ENCODE measurements at regions not wholly inside any gene's neighbourhood (a gene's known extent, or its start where the extent isn't known, plus 50 kb on each side); places are given as distances from the start of the nearest gene placed in this dataset.
"Not testable (repeated sequence)": the region's sequence is repeated elsewhere in the genome, so short reads cannot be mapped to it uniquely, and the experiment has no call there.

GRCh38 chr7:14999331-14999730, 96.8 kb upstream of the DGKB start:
- H3K27ac ChIP-seq (ENCODE audit: insufficient read depth, low read length, poor library complexity, severe bottlenecking), result no peak overlapping the region
- H3K9me3 ChIP-seq (ENCODE audit: control insufficient read depth in 2 of 2, low read length in 2 of 2), result no peaks in the 10 kb centered on the region
- no peaks in the 10 kb centered on the region for H3K4me1 Mint-ChIP-seq
- H3K36me3 ChIP-seq (ENCODE audit: control insufficient read depth, insufficient read depth, low read length), result no peaks in the 10 kb centered on the region
- H3K27me3 ChIP-seq (ENCODE audit: control insufficient read depth, insufficient read depth, low read length), result no peaks in the 10 kb centered on the region
- DNase-seq (no peak), ATAC-seq (ENCODE audit: low read depth in 2 of 2) (no peak)
- no peak overlapping the region for H3K27ac Mint-ChIP-seq
- H3K27me3 Mint-ChIP-seq, result no peaks in the 10 kb centered on the region
- H3K36me3 Mint-ChIP-seq, result no peaks in the 10 kb centered on the region
- no peak overlapping the region for H3K4me3 Mint-ChIP-seq
- no peaks in the 10 kb centered on the region for H3K4me1 ChIP-seq (ENCODE audit: control insufficient read depth, insufficient read depth, low read length, poor library complexity, severe bottlenecking)
- peaks cover 1 to 12% (median 5%) of the 10 kb centered on the region in 7 donors for H3K9me3 Mint-ChIP-seq
- no peak overlapping the region for H3K4me3 ChIP-seq (ENCODE audit: low read depth, low read length)

GRCh38 chr7:14995774-14996173, 93.2 kb upstream of the DGKB start:
- Mint-ChIP-seq H3K9me3 (peaks cover 2 to 15% (median 4%) of the 10 kb centered on the region in 7 donors), H3K27ac (no peak overlapping the region), H3K4me1 (no peaks in the 10 kb centered on the region), H3K27me3 (no peaks in the 10 kb centered on the region), H3K36me3 (no peaks in the 10 kb centered on the region), H3K4me3 (no peak overlapping the region)
- H3K36me3 ChIP-seq (ENCODE audit: control insufficient read depth, insufficient read depth, low read length), result no peaks in the 10 kb centered on the region
- no peaks in the 10 kb centered on the region for H3K27me3 ChIP-seq (ENCODE audit: control insufficient read depth, insufficient read depth, low read length)
- no peaks in the 10 kb centered on the region for H3K4me1 ChIP-seq (ENCODE audit: control insufficient read depth, insufficient read depth, low read length, poor library complexity, severe bottlenecking)
- ATAC-seq (ENCODE audit: low read depth in 2 of 2) (no peak), DNase-seq (no peak)
- H3K4me3 ChIP-seq (ENCODE audit: low read depth, low read length), result no peak overlapping the region
- no peaks in the 10 kb centered on the region for H3K9me3 ChIP-seq (ENCODE audit: control insufficient read depth in 2 of 2, low read length in 2 of 2)
- no peak overlapping the region for H3K27ac ChIP-seq (ENCODE audit: insufficient read depth, low read length, poor library complexity, severe bottlenecking)

DNA sequence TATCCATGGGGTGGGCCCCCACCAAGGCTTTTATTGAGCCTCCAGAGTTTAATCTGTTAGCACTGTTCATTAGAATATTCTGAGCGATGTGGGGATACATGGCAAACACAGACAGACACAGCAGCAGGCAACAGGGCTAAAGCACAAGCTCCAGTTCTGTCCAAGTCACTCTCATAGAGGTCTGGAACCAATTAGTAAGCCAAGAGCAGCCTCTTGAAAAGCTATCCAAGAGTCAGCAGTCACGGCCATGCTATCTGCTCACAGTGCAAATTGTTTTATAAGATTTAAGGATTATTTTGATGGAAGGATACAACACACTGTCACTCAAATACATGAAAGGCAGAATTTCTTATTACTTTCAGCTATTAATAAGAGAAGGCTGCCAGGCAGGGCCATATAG, 86.4 kb upstream of the DGKB start:
- no peak overlapping the region for H3K27ac Mint-ChIP-seq
- no peaks in the 10 kb centered on the region for H3K4me1 Mint-ChIP-seq
- peaks cover 0 to 20% (median 6%) of the 10 kb centered on the region in 7 donors for H3K9me3 Mint-ChIP-seq
- DNase-seq, result no peak
- Histone ChIP-seq H3K4me3 (ENCODE audit: low read depth, low read length) (no peak overlapping the region), H3K9me3 (ENCODE audit: control insufficient read depth in 2 of 2, low read length in 2 of 2) (no peaks in the 10 kb centered on the region), H3K27me3 (ENCODE audit: control insufficient read depth, insufficient read depth, low read length) (no peaks in the 10 kb centered on the region), H3K36me3 (ENCODE audit: control insufficient read depth, insufficient read depth, low read length) (no peaks in the 10 kb centered on the region), H3K4me1 (ENCODE audit: control insufficient read depth, insufficient read depth, low read length, poor library complexity, severe bottlenecking) (no peaks in the 10 kb centered on the region), H3K27ac (ENCODE audit: insufficient read depth, low read length, poor library complexity, severe bottlenecking) (no peak overlapping the region)
- ATAC-seq (ENCODE audit: low read depth in 2 of 2), result no peak
- no peaks in the 10 kb centered on the region for H3K36me3 Mint-ChIP-seq
- no peaks in the 10 kb centered on the region for H3K27me3 Mint-ChIP-seq
- H3K4me3 Mint-ChIP-seq, result no peak overlapping the region

- Histone ChIP-seq H3K36me3 (ENCODE audit: control insufficient read depth, insufficient read depth, low read length) (no peaks in the 10 kb centered on the region), H3K9me3 (ENCODE audit: control insufficient read depth in 2 of 2, low read length in 2 of 2) (peaks cover 0 to 5% of the 10 kb centered on the region in 2 experiments), H3K4me1 (ENCODE audit: control insufficient read depth, insufficient read depth, low read length, poor library complexity, severe bottlenecking) (no peaks in the 10 kb centered on the region), H3K27ac (ENCODE audit: insufficient read depth, low read length, poor library complexity, severe bottlenecking) (no peak overlapping the region), H3K27me3 (ENCODE audit: control insufficient read depth, insufficient read depth, low read length) (no peaks in the 10 kb centered on the region), H3K4me3 (ENCODE audit: low read depth, low read length) (no peak overlapping the region)
- Mint-ChIP-seq H3K27me3 (no peaks in the 10 kb centered on the region), H3K9me3 (peaks cover 0 to 28% (median 8%) of the 10 kb centered on the region in 7 donors), H3K27ac (no peak overlapping the region), H3K4me3 (no peak overlapping the region), H3K4me1 (no peaks in the 10 kb centered on the region), H3K36me3 (no peaks in the 10 kb centered on the region)
- DNase-seq (no peak), ATAC-seq (ENCODE audit: low read depth in 2 of 2) (no peak)
These were observed 76.1 kb upstream of the DGKB start for GRCh38 chr7:14978687-14979086.

DNA sequence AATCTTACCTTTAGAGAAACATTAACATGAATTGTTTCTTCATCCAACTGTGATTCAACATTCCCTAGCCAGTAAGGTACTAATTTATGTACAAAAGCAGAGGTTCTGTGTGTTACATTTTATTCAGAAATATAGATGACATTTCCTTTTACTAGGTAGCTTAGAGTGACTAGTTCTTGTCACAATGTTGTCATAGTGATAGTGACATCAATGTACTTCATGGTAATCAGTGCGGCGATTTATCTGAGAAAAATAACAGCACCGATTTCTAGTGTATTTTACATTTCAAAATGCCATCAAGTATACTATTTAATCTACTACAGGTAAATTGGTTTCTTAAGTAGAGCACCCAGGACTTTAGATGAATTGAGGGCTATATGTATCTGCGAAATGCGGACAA, 72.1 kb upstream of the DGKB start:
- Histone ChIP-seq H3K4me1 (ENCODE audit: control insufficient read depth, insufficient read depth, low read length, poor library complexity, severe bottlenecking) (no peaks in the 10 kb centered on the region), H3K27me3 (ENCODE audit: control insufficient read depth, insufficient read depth, low read length) (no peaks in the 10 kb centered on the region), H3K4me3 (ENCODE audit: low read depth, low read length) (no peak overlapping the region), H3K36me3 (ENCODE audit: control insufficient read depth, insufficient read depth, low read length) (no peaks in the 10 kb centered on the region), H3K9me3 (ENCODE audit: control insufficient read depth in 2 of 2, low read length in 2 of 2) (peaks cover 0 to 5% of the 10 kb centered on the region in 2 experiments), H3K27ac (ENCODE audit: insufficient read depth, low read length, poor library complexity, severe bottlenecking) (no peak overlapping the region)
- no peaks in the 10 kb centered on the region for H3K36me3 Mint-ChIP-seq
- no peaks in the 10 kb centered on the region for H3K4me1 Mint-ChIP-seq
- DNase-seq (no peak), ATAC-seq (ENCODE audit: low read depth in 2 of 2) (no peak)
- H3K9me3 Mint-ChIP-seq, result peaks cover 0 to 16% (median 4%) of the 10 kb centered on the region in 7 donors
- no peaks in the 10 kb centered on the region for H3K27me3 Mint-ChIP-seq
- H3K27ac Mint-ChIP-seq, result no peak overlapping the region
- no peak overlapping the region for H3K4me3 Mint-ChIP-seq

- Mint-ChIP-seq H3K27me3 (no peaks in the 10 kb centered on the region), H3K36me3 (no peaks in the 10 kb centered on the region)
- H3K9me3 ChIP-seq (ENCODE audit: control insufficient read depth in 2 of 2, low read length in 2 of 2), result peaks cover 0 to 5% of the 10 kb centered on the region in 2 experiments
These were observed 71.3 kb upstream of the DGKB start for GRCh38 chr7:14973712-14974428.

GRCh38 chr7:14971678-14972077, 69.1 kb upstream of the DGKB start:
- not testable (repeated sequence) for H3K4me1 ChIP-seq (ENCODE audit: control insufficient read depth, insufficient read depth, low read length, poor library complexity, severe bottlenecking); DNase-seq; H3K27me3 ChIP-seq (ENCODE audit: control insufficient read depth, insufficient read depth, low read length); H3K4me3 ChIP-seq (ENCODE audit: low read depth, low read length); H3K27ac ChIP-seq (ENCODE audit: insufficient read depth, low read length, poor library complexity, severe bottlenecking); ATAC-seq (ENCODE audit: low read depth in 2 of 2); H3K27me3 Mint-ChIP-seq; H3K9me3 ChIP-seq (ENCODE audit: control insufficient read depth in 2 of 2, low read length in 2 of 2); H3K9me3 Mint-ChIP-seq; H3K4me1 Mint-ChIP-seq; H3K36me3 ChIP-seq (ENCODE audit: control insufficient read depth, insufficient read depth, low read length); H3K4me3 Mint-ChIP-seq; H3K36me3 Mint-ChIP-seq; H3K27ac Mint-ChIP-seq

More at GRCh38 chr7:14973712-14974428, 71.3 kb upstream of the DGKB start:
- no peak for DNase-seq
- no peak overlapping the region for H3K27ac Mint-ChIP-seq
- H3K4me1 Mint-ChIP-seq, result no peaks in the 10 kb centered on the region
- no peaks in the 10 kb centered on the region for H3K36me3 ChIP-seq (ENCODE audit: control insufficient read depth, insufficient read depth, low read length)
- no peak for ATAC-seq (ENCODE audit: low read depth in 2 of 2)
- no peaks in the 10 kb centered on the region for H3K27me3 ChIP-seq (ENCODE audit: control insufficient read depth, insufficient read depth, low read length)
- H3K4me3 ChIP-seq (ENCODE audit: low read depth, low read length), result no peak overlapping the region
- no peaks in the 10 kb centered on the region for H3K4me1 ChIP-seq (ENCODE audit: control insufficient read depth, insufficient read depth, low read length, poor library complexity, severe bottlenecking)
- H3K27ac ChIP-seq (ENCODE audit: insufficient read depth, low read length, poor library complexity, severe bottlenecking), result no peak overlapping the region
- H3K4me3 Mint-ChIP-seq, result no peak overlapping the region
- H3K9me3 Mint-ChIP-seq, result peaks cover 0 to 16% (median 3%) of the 10 kb centered on the region in 7 donors

DNA sequence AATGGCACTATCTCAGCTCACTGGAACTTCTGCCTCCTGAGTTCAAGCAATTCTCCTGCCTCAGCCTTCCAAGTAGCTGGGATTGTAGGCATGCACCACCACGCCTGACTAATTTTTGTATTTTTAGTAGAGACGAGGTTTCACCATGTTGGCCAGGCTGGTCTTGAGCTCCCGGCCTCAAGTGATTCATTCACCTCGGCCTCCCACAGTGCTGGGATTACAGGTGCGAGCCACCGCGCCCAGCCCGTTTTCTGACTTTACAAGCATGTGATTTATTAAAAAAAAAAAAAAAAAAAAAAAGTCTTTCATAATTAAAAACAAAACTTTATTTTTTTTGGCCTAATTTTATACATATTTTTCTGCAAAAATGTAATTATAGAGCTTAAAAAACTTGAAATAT, 64.8 kb upstream of the DGKB start:
- H3K4me3 Mint-ChIP-seq; H3K27me3 Mint-ChIP-seq; H3K27ac ChIP-seq (ENCODE audit: insufficient read depth, low read length, poor library complexity, severe bottlenecking); H3K4me3 ChIP-seq (ENCODE audit: low read depth, low read length); H3K9me3 Mint-ChIP-seq; H3K9me3 ChIP-seq (ENCODE audit: control insufficient read depth in 2 of 2, low read length in 2 of 2); H3K27ac Mint-ChIP-seq; H3K36me3 Mint-ChIP-seq; DNase-seq; H3K4me1 Mint-ChIP-seq; H3K4me1 ChIP-seq (ENCODE audit: control insufficient read depth, insufficient read depth, low read length, poor library complexity, severe bottlenecking); ATAC-seq (ENCODE audit: low read depth in 2 of 2); H3K36me3 ChIP-seq (ENCODE audit: control insufficient read depth, insufficient read depth, low read length); H3K27me3 ChIP-seq (ENCODE audit: control insufficient read depth, insufficient read depth, low read length): not testable (repeated sequence)
